ENCODE measurements at regions not wholly inside any gene's neighbourhood (a gene's known extent, or its start where the extent isn't known, plus 50 kb on each side); places are given as distances from the start of the nearest gene placed in this dataset.
"Not testable (repeated sequence)": the region's sequence is repeated elsewhere in the genome, so short reads cannot be mapped to it uniquely, and the experiment has no call there.

GRCh38 chr7:81473236-81473635 is 296.6 kb downstream of the HGF start:
- no peak for FAIRE-seq

GRCh38 chr7:81470724-81471379 is 299.0 kb downstream of the HGF start:
- FAIRE-seq, result no peak

GRCh38 chr7:81469869-81470723 is 299.8 kb downstream of the HGF start:
- FAIRE-seq, result peak; percentile 97

- peak; percentile 91 for FAIRE-seq
Measured at GRCh38 chr7:81469153-81469868, 300.5 kb downstream of the HGF start.

- no peak for FAIRE-seq
Measured at GRCh38 chr7:81468526-81468925, 301.3 kb downstream of the HGF start.

- FAIRE-seq, result no peak
Measured at GRCh38 chr7:81467964-81468363, 301.9 kb downstream of the HGF start.

GRCh38 chr7:81462672-81463071 is 307.2 kb downstream of the HGF start:
- no peak for FAIRE-seq

GRCh38 chr7:81460250-81461045 is 309.4 kb downstream of the HGF start:
- no peak for FAIRE-seq

- no peak for FAIRE-seq
Measured at GRCh38 chr7:81459485-81459884, 310.4 kb downstream of the HGF start.

- peak; percentile 95 for FAIRE-seq
Measured at GRCh38 chr7:81457852-81458522, 311.9 kb downstream of the HGF start.

GRCh38 chr7:81453770-81454169 is 316.1 kb downstream of the HGF start:
- not testable (repeated sequence) for FAIRE-seq

GRCh38 chr7:81449105-81449504 is 320.7 kb downstream of the HGF start:
- FAIRE-seq, result no peak

- FAIRE-seq, result peak; percentile 97
Measured at GRCh38 chr7:81447351-81447952, 322.4 kb downstream of the HGF start.

GRCh38 chr7:81446212-81446611 is 323.6 kb downstream of the HGF start:
- peak; percentile 40 for FAIRE-seq

- FAIRE-seq, result no peak
Measured at GRCh38 chr7:81445462-81445861, 324.4 kb downstream of the HGF start.

- peak; percentile 29 for FAIRE-seq
Measured at GRCh38 chr7:81441750-81442149, 328.1 kb downstream of the HGF start.

- FAIRE-seq, result no peak
Measured at GRCh38 chr7:81439591-81439990, 330.3 kb downstream of the HGF start.

- not testable (repeated sequence) for FAIRE-seq
Measured at GRCh38 chr7:81437160-81437559, 332.7 kb downstream of the HGF start.

GRCh38 chr7:81433692-81434331 is 336.0 kb downstream of the HGF start:
- no peak for FAIRE-seq

GRCh38 chr7:81433206-81433605 is 336.6 kb downstream of the HGF start:
- no peak for FAIRE-seq

- no peak for FAIRE-seq
Measured at GRCh38 chr7:81430761-81431160, 339.1 kb downstream of the HGF start.
